ENCODE measurements at regions not wholly inside any gene's neighbourhood (a gene's known extent, or its start where the extent isn't known, plus 50 kb on each side); places are given as distances from the start of the nearest gene placed in this dataset.

DNA sequence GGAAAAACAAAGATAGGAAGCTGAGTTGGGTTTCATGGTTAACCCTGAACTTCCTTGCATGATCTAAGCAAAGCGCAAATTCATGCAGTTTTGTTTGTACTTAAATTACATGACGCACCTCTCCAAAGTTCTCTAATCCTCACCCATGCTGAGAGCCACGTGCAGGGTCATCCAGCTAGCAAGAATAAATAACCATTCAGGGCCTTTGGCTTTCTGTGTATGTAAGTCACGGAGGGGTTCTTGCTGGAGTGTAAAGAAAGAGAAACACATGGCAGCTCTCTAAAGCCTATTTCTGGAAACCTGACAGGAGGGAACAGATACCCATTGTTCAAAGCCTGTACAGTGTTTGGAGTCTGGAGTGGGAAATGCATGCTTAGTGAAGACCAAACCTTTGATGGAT, 171.7 kb upstream of the CCN2 start (continued):
- TF ChIP-seq, protein P1, sequence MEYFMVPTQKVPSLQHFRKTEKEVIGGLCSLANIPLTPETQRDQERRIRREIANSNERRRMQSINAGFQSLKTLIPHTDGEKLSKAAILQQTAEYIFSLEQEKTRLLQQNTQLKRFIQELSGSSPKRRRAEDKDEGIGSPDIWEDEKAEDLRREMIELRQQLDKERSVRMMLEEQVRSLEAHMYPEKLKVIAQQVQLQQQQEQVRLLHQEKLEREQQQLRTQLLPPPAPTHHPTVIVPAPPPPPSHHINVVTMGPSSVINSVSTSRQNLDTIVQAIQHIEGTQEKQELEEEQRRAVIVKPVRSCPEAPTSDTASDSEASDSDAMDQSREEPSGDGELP (IDR thresholded peaks at IDR 0.05; ENCODE audit: borderline replicate concordance, low read depth), result 0 out of 2 replicates have a peak, but pooled peaks have one; percentile 18
- TF ChIP-seq CHCHD3 (CRISPR knock-in tag; IDR thresholded peaks at IDR 0.05) (no peak), HNRNPUL1 (IDR thresholded peaks at IDR 0.05; ENCODE audit: low read depth, low read length) (no peak), ZMYM4 (CRISPR knock-in tag; IDR thresholded peaks at IDR 0.05) (no peak), BHLHE40 (IDR thresholded peaks at IDR 0.05; ENCODE audit: low read length) (peak; percentile 85), AGO2 (optimal IDR thresholded peaks at IDR 0.05; ENCODE audit: low read depth, low read length) (no peak), RARA (CRISPR knock-in tag; IDR thresholded peaks at IDR 0.05) (peak; percentile 39; the same call in 1 of the 2 replicates), HMG20A (CRISPR knock-in tag; IDR thresholded peaks at IDR 0.05; ENCODE audit: borderline replicate concordance) (peak; percentile 32; the same call in 1 of the 2 replicates), YEATS4 (CRISPR knock-in tag; IDR thresholded peaks at IDR 0.05; ENCODE audit: borderline replicate concordance) (no peak), SOX6 (IDR thresholded peaks at IDR 0.05) (no peak), SOX6 (CRISPR knock-in tag; IDR thresholded peaks at IDR 0.05) (peak; percentile 15; the same call in 1 of the 2 replicates), ZNF441 (CRISPR knock-in tag; IDR thresholded peaks at IDR 0.05; ENCODE audit: borderline replicate concordance) (no peak), ZNF652 (CRISPR knock-in tag; IDR thresholded peaks at IDR 0.05; ENCODE audit: borderline replicate concordance, low read depth) (0 out of 2 replicates have a peak, but pooled peaks have one; percentile 32)
- TF ChIP-seq, protein P2, sequence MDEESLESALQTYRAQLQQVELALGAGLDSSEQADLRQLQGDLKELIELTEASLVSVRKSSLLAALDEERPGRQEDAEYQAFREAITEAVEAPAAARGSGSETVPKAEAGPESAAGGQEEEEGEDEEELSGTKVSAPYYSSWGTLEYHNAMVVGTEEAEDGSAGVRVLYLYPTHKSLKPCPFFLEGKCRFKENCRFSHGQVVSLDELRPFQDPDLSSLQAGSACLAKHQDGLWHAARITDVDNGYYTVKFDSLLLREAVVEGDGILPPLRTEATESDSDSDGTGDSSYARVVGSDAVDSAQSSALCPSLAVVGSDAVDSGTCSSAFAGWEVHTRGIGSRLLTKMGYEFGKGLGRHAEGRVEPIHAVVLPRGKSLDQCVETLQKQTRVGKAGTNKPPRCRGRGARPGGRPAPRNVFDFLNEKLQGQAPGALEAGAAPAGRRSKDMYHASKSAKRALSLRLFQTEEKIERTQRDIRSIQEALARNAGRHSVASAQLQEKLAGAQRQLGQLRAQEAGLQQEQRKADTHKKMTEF (CRISPR knock-in tag; IDR thresholded peaks at IDR 0.05), result peak; percentile 22; the same call in 1 of the 2 replicates
- TF ChIP-seq, protein P3, sequence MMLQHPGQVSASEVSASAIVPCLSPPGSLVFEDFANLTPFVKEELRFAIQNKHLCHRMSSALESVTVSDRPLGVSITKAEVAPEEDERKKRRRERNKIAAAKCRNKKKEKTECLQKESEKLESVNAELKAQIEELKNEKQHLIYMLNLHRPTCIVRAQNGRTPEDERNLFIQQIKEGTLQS (CRISPR knock-in tag; IDR thresholded peaks at IDR 0.05), result no peak
- TF ChIP-seq, protein P4, sequence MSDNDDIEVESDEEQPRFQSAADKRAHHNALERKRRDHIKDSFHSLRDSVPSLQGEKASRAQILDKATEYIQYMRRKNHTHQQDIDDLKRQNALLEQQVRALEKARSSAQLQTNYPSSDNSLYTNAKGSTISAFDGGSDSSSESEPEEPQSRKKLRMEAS (IDR thresholded peaks at IDR 0.05), result peak; percentile 47; the same call in 1 of the 2 replicates
- TF ChIP-seq, protein P5, sequence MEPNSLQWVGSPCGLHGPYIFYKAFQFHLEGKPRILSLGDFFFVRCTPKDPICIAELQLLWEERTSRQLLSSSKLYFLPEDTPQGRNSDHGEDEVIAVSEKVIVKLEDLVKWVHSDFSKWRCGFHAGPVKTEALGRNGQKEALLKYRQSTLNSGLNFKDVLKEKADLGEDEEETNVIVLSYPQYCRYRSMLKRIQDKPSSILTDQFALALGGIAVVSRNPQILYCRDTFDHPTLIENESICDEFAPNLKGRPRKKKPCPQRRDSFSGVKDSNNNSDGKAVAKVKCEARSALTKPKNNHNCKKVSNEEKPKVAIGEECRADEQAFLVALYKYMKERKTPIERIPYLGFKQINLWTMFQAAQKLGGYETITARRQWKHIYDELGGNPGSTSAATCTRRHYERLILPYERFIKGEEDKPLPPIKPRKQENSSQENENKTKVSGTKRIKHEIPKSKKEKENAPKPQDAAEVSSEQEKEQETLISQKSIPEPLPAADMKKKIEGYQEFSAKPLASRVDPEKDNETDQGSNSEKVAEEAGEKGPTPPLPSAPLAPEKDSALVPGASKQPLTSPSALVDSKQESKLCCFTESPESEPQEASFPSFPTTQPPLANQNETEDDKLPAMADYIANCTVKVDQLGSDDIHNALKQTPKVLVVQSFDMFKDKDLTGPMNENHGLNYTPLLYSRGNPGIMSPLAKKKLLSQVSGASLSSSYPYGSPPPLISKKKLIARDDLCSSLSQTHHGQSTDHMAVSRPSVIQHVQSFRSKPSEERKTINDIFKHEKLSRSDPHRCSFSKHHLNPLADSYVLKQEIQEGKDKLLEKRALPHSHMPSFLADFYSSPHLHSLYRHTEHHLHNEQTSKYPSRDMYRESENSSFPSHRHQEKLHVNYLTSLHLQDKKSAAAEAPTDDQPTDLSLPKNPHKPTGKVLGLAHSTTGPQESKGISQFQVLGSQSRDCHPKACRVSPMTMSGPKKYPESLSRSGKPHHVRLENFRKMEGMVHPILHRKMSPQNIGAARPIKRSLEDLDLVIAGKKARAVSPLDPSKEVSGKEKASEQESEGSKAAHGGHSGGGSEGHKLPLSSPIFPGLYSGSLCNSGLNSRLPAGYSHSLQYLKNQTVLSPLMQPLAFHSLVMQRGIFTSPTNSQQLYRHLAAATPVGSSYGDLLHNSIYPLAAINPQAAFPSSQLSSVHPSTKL (CRISPR knock-in tag; IDR thresholded peaks at IDR 0.05), result peak; percentile 66
- TF ChIP-seq, protein P6, sequence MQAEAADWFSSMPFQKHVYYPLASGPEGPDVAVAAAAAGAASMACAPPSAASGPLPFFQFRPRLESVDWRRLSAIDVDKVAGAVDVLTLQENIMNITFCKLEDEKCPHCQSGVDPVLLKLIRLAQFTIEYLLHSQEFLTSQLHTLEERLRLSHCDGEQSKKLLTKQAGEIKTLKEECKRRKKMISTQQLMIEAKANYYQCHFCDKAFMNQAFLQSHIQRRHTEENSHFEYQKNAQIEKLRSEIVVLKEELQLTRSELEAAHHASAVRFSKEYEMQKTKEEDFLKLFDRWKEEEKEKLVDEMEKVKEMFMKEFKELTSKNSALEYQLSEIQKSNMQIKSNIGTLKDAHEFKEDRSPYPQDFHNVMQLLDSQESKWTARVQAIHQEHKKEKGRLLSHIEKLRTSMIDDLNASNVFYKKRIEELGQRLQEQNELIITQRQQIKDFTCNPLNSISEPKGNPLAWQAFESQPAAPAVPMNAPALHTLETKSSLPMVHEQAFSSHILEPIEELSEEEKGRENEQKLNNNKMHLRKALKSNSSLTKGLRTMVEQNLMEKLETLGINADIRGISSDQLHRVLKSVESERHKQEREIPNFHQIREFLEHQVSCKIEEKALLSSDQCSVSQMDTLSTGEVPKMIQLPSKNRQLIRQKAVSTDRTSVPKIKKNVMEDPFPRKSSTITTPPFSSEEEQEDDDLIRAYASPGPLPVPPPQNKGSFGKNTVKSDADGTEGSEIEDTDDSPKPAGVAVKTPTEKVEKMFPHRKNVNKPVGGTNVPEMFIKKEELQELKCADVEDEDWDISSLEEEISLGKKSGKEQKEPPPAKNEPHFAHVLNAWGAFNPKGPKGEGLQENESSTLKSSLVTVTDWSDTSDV (CRISPR knock-in tag; IDR thresholded peaks at IDR 0.05), result no peak

All from HepG2 (cell line).